ENCODE measurements at regions not wholly inside any gene's neighbourhood (a gene's known extent, or its start where the extent isn't known, plus 50 kb on each side); places are given as distances from the start of the nearest gene placed in this dataset.

DNA sequence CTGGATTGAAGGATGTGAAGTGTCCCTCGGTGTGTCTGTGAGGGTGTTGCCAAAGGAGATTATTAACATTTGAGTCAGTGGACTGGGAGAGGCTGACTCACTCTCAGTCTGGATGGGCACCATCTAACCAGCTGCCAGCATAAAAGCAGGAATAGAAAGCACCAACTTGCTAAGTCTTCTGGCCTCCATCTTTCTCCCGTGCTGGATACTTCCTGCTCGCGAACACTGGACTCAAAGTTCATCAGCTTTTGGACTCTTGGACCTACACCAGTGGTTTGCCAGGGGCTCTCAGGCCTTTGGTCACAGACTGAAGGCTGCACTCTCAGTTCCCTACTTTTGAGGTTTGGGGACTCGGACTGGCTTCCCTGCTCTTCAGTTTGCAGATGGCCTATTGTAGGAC is 220.3 kb upstream of the LRFN2 start (continued):
- TF ChIP-seq CHD7 (IDR thresholded peaks at IDR 0.05; ENCODE audit: insufficient replicate concordance, low read length) (no peak), KDM5A (IDR thresholded peaks at IDR 0.05; ENCODE audit: low read length) (no peak), CHD2 (IDR thresholded peaks at IDR 0.05; ENCODE audit: low read length) (no peak), TBP (IDR thresholded peaks at IDR 0.05; ENCODE audit: low read depth, low read length) (no peak), USF2 (IDR thresholded peaks at IDR 0.05; ENCODE audit: low read length) (no peak), SP4 (IDR thresholded peaks at IDR 0.05; ENCODE audit: low read length) (no peak), SP2 (IDR thresholded peaks at IDR 0.05; ENCODE audit: low read length) (no peak), ZNF274 (IDR thresholded peaks at IDR 0.05; ENCODE audit: borderline replicate concordance, extremely low read depth, low read length) (no peak), ATF2 (IDR thresholded peaks at IDR 0.05; ENCODE audit: low read length) (no peak), CBX8 (IDR thresholded peaks at IDR 0.05; ENCODE audit: borderline replicate concordance, low read depth, low read length) (no peak)
